IgD-negative memory B cell (primary cell): ENCODE measurements at regions not wholly inside any gene's neighbourhood (a gene's known extent, or its start where the extent isn't known, plus 50 kb on each side); places are given as distances from the start of the nearest gene placed in this dataset.

Experiments used
- H3K27ac Mint-ChIP-seq, 3 donors: one replicate each; pipeline ENCODE4 v1.8.0; 2020 to 2022; ENCODE audit warnings: mild to moderate bottlenecking in 3 of 3, mixed read lengths in 3 of 3, moderate library complexity in 1 of 3
- H3K27me3 Mint-ChIP-seq: one replicate; pipeline ENCODE4 v1.8.0; 2021; ENCODE audit warnings: mixed read lengths
- H3K36me3 Mint-ChIP-seq: one replicate; pipeline ENCODE4 v1.8.0; 2020; ENCODE audit warnings: mild to moderate bottlenecking, mixed read lengths
- H3K4me1 Mint-ChIP-seq, 3 donors: one replicate each; pipeline ENCODE4 v1.8.0; 2020 to 2022; ENCODE audit warnings: mixed read lengths in 3 of 3, mild to moderate bottlenecking in 1 of 3
- H3K4me3 Mint-ChIP-seq, 4 donors: one replicate each; pipeline ENCODE4 v1.8.0; 2020 to 2022; ENCODE audit warnings: mild to moderate bottlenecking in 4 of 4, mixed read lengths in 4 of 4, moderate library complexity in 3 of 4
- H3K9me3 Mint-ChIP-seq, 3 donors: one replicate each; pipeline ENCODE4 v1.8.0; 2020 to 2021; ENCODE audit warnings: mixed read lengths in 3 of 3, mild to moderate bottlenecking in 1 of 3

- Mint-ChIP-seq H3K27me3 (peaks cover 4% of the 10 kb centered on the region), H3K36me3 (peaks cover 2% of the 10 kb centered on the region), H3K27ac (no peak overlapping the region)
Observed at GRCh38 chr4:163077680-163078079, 89.0 kb downstream of the NAF1 start.

GRCh38 chr4:163072222-163072621 lies 94.5 kb downstream of the NAF1 start:
- no peak overlapping the region for H3K27ac Mint-ChIP-seq
- no peak overlapping the region for H3K4me3 Mint-ChIP-seq
- no peaks in the 10 kb centered on the region for H3K9me3 Mint-ChIP-seq
- no peaks in the 10 kb centered on the region for H3K4me1 Mint-ChIP-seq
- no peaks in the 10 kb centered on the region for H3K27me3 Mint-ChIP-seq
- peaks cover 2% of the 10 kb centered on the region for H3K36me3 Mint-ChIP-seq

More at GRCh38 chr4:163077680-163078079, 89.0 kb downstream of the NAF1 start:
- peaks cover 0 to 3% (median 2%) of the 10 kb centered on the region in 3 donors for H3K9me3 Mint-ChIP-seq
- H3K4me1 Mint-ChIP-seq, result no peaks in the 10 kb centered on the region
- H3K4me3 Mint-ChIP-seq, result no peak overlapping the region

- H3K27ac Mint-ChIP-seq, result no peak overlapping the region
- H3K9me3 Mint-ChIP-seq, result no peaks in the 10 kb centered on the region
- H3K4me1 Mint-ChIP-seq, result no peaks in the 10 kb centered on the region
- H3K4me3 Mint-ChIP-seq, result no peak overlapping the region
- no peaks in the 10 kb centered on the region for H3K27me3 Mint-ChIP-seq
- H3K36me3 Mint-ChIP-seq, result peaks cover 2% of the 10 kb centered on the region
Observed at GRCh38 chr4:163071308-163071707, 95.4 kb downstream of the NAF1 start.

GRCh38 chr4:163070023-163070422 lies 96.7 kb downstream of the NAF1 start:
- H3K27me3 Mint-ChIP-seq, result no peaks in the 10 kb centered on the region
- H3K4me1 Mint-ChIP-seq, result no peaks in the 10 kb centered on the region
- H3K9me3 Mint-ChIP-seq, result no peaks in the 10 kb centered on the region
- peaks cover 2% of the 10 kb centered on the region for H3K36me3 Mint-ChIP-seq
- no peak overlapping the region for H3K27ac Mint-ChIP-seq
- no peak overlapping the region for H3K4me3 Mint-ChIP-seq

DNA sequence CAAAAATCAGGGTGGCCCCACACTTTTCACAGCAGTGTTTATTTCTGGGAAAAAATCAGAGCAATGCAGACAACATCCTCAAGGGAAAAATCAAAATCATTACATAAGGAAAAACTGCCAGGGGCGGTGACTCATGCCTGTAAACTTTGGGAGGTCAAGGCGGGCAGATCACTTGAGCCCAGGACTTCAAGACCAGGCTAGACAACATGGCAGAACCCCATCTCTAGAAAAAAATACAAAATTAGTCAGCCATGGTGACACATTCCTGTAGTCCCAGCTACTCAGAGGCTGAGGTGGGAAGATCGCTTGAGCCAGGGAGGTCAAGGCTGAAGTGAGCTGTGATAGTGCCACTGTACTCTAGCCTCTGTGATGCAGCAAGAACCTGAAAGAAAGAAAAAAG lies 102.8 kb downstream of the NAF1 start:
- Mint-ChIP-seq H3K36me3 (no peaks in the 10 kb centered on the region), H3K27ac (no peak overlapping the region), H3K4me3 (peak overlapping the region in 1 of 4 donors; percentile 39), H3K27me3 (peaks cover 1% of the 10 kb centered on the region), H3K4me1 (no peaks in the 10 kb centered on the region), H3K9me3 (no peaks in the 10 kb centered on the region)

DNA sequence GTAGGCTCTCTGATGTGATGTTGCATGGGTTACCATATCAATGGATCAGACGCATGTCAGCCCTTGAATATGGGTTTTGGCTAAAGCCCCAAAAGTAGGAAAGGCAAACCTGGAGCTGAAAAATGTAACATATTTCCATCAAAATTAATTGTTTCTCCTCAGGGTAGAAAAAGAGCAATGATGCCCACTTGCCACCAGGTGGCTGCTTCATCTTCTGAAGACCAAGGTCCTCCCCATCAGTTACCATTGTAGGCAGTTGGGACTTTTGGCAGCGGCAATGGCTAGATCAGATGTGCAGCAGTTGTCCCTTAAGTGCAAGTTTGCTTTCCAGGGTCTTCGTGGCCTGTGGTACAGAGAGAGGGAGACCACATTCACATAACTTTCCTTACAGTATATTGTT lies 118.2 kb downstream of the NAF1 start:
- peaks cover 0 to 2% (median 0%) of the 10 kb centered on the region in 3 donors for H3K9me3 Mint-ChIP-seq
- H3K27ac Mint-ChIP-seq, result no peak overlapping the region
- H3K36me3 Mint-ChIP-seq, result no peaks in the 10 kb centered on the region
- H3K4me3 Mint-ChIP-seq, result no peak overlapping the region
- H3K4me1 Mint-ChIP-seq, result peaks cover 0 to 2% (median 0%) of the 10 kb centered on the region in 3 donors
- H3K27me3 Mint-ChIP-seq, result peaks cover 3% of the 10 kb centered on the region

GRCh38 chr4:163042306-163042705 lies 124.4 kb downstream of the NAF1 start:
- H3K27me3 Mint-ChIP-seq, result peaks cover 11% of the 10 kb centered on the region
- no peak overlapping the region for H3K4me3 Mint-ChIP-seq
- peaks cover 0 to 2% (median 0%) of the 10 kb centered on the region in 3 donors for H3K4me1 Mint-ChIP-seq
- H3K9me3 Mint-ChIP-seq, result peaks cover 0 to 8% (median 8%) of the 10 kb centered on the region in 3 donors
- no peak overlapping the region for H3K27ac Mint-ChIP-seq
- H3K36me3 Mint-ChIP-seq, result no peaks in the 10 kb centered on the region

- Mint-ChIP-seq H3K4me3 (no peak overlapping the region), H3K27ac (no peak overlapping the region), H3K36me3 (no peaks in the 10 kb centered on the region), H3K9me3 (peaks cover 0 to 2% (median 0%) of the 10 kb centered on the region in 3 donors), H3K27me3 (peaks cover 2% of the 10 kb centered on the region), H3K4me1 (no peaks in the 10 kb centered on the region)
Observed at GRCh38 chr4:163017135-163017534, 149.6 kb downstream of the NAF1 start.

GRCh38 chr4:163012816-163013215 lies 153.9 kb downstream of the NAF1 start:
- no peak overlapping the region for H3K27ac Mint-ChIP-seq
- H3K4me1 Mint-ChIP-seq, result no peaks in the 10 kb centered on the region
- H3K36me3 Mint-ChIP-seq, result peaks cover 1% of the 10 kb centered on the region
- no peak overlapping the region for H3K4me3 Mint-ChIP-seq
- H3K27me3 Mint-ChIP-seq, result peaks cover 2% of the 10 kb centered on the region
- H3K9me3 Mint-ChIP-seq, result peaks cover 0 to 7% (median 2%) of the 10 kb centered on the region in 3 donors

DNA sequence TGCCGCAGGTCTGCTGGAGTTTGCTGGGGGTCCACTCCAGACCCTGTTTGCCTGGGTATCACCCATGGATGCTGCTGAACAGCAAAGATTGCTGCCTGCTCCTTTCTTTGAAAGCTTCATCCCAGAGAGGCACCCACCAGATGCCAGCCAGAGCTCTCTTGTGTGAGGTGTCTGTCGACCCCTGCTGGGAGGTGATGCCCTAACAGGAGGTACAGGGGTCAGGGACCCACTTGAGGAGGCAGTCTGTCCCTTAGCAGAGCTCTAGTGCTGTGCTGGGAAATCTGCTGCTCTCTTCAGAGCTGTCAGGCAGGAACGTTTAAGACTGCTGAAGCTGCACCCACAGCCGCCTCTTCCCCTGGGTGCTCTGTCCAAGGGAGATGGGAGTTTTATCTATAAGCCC lies 162.7 kb downstream of the NAF1 start:
- no peaks in the 10 kb centered on the region for H3K36me3 Mint-ChIP-seq
- H3K4me3 Mint-ChIP-seq, result no peak overlapping the region
- peaks cover 2 to 21% (median 5%) of the 10 kb centered on the region in 3 donors for H3K9me3 Mint-ChIP-seq
- peaks cover 2% of the 10 kb centered on the region for H3K27me3 Mint-ChIP-seq
- no peak overlapping the region for H3K27ac Mint-ChIP-seq
- H3K4me1 Mint-ChIP-seq, result no peaks in the 10 kb centered on the region

DNA sequence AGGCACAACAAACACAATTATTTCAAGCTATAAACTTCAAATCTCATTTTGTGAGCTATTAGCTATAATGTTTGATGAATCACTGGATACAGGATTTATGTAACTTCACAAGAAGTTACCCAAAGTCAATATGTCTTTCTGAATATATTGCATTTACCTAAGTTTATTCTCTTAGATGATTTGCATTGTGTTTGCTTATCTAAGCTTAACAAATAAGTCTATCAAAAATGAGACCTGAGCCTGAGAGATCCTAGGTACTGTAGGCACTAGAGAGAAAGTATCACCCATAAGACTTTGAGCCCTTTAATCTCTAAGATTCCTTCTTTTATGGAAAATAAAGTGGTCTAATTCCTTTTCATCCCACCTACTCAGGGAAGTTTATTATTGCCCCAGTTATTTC lies 178.2 kb downstream of the NAF1 start:
- H3K4me1 Mint-ChIP-seq, result no peaks in the 10 kb centered on the region

GRCh38 chr4:162985131-162985530 lies 181.6 kb downstream of the NAF1 start:
- no peaks in the 10 kb centered on the region for H3K4me1 Mint-ChIP-seq
- H3K9me3 Mint-ChIP-seq, result peaks cover 0 to 1% (median 0%) of the 10 kb centered on the region in 3 donors
- no peak overlapping the region for H3K27ac Mint-ChIP-seq
- H3K36me3 Mint-ChIP-seq, result no peaks in the 10 kb centered on the region
- H3K27me3 Mint-ChIP-seq, result no peaks in the 10 kb centered on the region
- H3K4me3 Mint-ChIP-seq, result no peak overlapping the region

More for the DNA sequence above, 178.2 kb downstream of the NAF1 start:
- Mint-ChIP-seq H3K9me3 (peaks cover 0 to 2% (median 0%) of the 10 kb centered on the region in 3 donors), H3K36me3 (no peaks in the 10 kb centered on the region), H3K27me3 (peaks cover 3% of the 10 kb centered on the region), H3K4me3 (no peak overlapping the region), H3K27ac (no peak overlapping the region)

- Mint-ChIP-seq H3K4me3 (no peak overlapping the region), H3K27ac (no peak overlapping the region), H3K27me3 (no peaks in the 10 kb centered on the region), H3K4me1 (no peaks in the 10 kb centered on the region), H3K36me3 (no peaks in the 10 kb centered on the region), H3K9me3 (peaks cover 0 to 1% (median 0%) of the 10 kb centered on the region in 3 donors)
Observed at GRCh38 chr4:162984621-162985020, 182.1 kb downstream of the NAF1 start.

DNA sequence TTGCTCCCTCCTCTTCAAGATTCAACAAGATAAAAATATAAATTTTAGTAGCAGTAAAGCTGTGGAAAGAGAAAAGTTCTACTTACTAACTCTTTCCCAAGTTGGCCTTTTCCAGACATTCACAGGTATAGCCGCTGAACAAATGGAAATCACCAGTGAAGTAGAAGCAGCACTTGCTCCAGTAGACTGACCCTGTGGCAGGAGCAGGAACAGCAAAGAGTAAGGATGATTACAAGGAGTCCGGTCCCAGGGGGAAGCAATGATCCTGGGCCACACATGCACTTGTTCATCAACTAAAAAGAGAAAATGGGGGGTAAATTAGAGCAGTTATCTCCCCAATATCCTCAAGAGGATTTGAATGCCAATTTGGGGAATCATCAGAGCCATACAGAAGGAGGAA lies 184.9 kb downstream of the NAF1 start:
- Mint-ChIP-seq H3K4me1 (no peaks in the 10 kb centered on the region), H3K36me3 (no peaks in the 10 kb centered on the region), H3K4me3 (no peak overlapping the region), H3K27ac (no peak overlapping the region), H3K27me3 (no peaks in the 10 kb centered on the region), H3K9me3 (peaks cover 0 to 2% (median 1%) of the 10 kb centered on the region in 3 donors)

DNA sequence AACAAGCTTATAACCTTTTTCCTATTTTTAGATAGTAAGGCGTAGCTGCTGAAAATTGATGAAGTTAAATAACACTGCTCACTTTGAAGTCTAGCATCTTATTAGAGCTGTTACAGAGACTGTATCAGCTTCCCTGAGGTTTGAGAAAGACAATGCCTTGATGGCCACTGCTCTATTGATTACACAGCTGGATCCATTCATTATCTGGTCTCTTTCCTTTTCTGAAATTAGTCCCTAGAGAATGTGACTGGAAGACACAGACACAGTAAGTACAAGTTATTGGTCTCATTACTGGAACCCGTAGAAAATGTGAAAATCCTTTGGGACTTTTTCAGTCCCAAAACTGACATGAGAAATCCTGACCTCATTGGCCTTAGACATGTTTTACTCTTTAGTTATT lies 188.3 kb downstream of the NAF1 start:
- Mint-ChIP-seq H3K27me3 (no peaks in the 10 kb centered on the region), H3K4me1 (no peaks in the 10 kb centered on the region), H3K27ac (no peak overlapping the region), H3K36me3 (no peaks in the 10 kb centered on the region), H3K4me3 (no peak overlapping the region), H3K9me3 (peaks cover 0 to 2% (median 1%) of the 10 kb centered on the region in 3 donors)

GRCh38 chr4:162977788-162978187 lies 188.9 kb downstream of the NAF1 start:
- Mint-ChIP-seq H3K4me1 (no peaks in the 10 kb centered on the region), H3K9me3 (peaks cover 0 to 2% (median 1%) of the 10 kb centered on the region in 3 donors), H3K4me3 (no peak overlapping the region), H3K27ac (no peak overlapping the region), H3K27me3 (no peaks in the 10 kb centered on the region), H3K36me3 (no peaks in the 10 kb centered on the region)
